GM18873 (cell line): ENCODE measurements at regions not wholly inside any gene's neighbourhood (a gene's known extent, or its start where the extent isn't known, plus 50 kb on each side); places are given as distances from the start of the nearest gene placed in this dataset.

Experiments used
- ATAC-seq: cut with Tn5 transposase; IDR thresholded peaks from one replicate; pipeline ENCODE4 v1.9.1; 2021; ENCODE audit warnings: mild to moderate bottlenecking, moderate library complexity, moderate number of reproducible peaks; ENCODE audit not compliant: unreplicated experiment, low FRiP score

- ATAC-seq = no peak
These were observed 400.2 kb upstream of the IRX4 start for GRCh38 chr5:2282893-2283292.

DNA sequence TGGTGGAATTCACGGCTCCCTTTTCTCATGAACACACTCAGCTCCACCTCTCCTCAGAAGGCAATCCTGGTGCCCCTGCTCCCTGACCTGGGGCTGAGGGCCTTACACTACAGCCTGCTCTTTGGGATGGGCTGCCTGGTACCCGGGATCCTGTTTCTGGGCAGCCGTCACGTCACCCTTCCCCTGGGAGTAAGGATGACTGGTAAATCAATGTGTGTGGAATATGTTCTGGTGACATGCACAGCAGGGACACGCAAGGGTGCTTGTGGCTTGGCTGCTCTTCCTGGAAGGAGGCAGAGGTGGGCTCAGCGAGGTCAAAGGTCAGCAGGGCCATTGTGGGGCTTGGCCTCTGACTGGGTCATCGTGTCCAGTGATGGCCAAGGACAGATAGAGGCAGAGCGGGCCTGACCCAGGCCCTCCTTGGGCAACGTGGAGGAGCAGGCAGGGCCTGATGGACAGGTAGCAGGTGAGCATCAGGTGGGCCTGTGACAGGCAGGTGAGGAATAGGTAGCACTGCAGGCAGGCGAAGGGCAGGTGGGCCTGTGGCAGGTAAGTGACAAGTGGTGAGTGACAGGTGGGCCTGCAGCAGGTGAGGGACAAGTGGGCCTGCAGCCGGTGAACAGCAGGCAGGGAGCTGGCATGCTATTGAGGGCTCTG lies 399.4 kb upstream of the IRX4 start:
- no peak for ATAC-seq

- no peak for ATAC-seq
These were observed 398.7 kb upstream of the IRX4 start for GRCh38 chr5:2281446-2281845.

GRCh38 chr5:2280318-2280717 lies 397.6 kb upstream of the IRX4 start:
- ATAC-seq = no peak

GRCh38 chr5:2278825-2279456 lies 396.2 kb upstream of the IRX4 start:
- no peak for ATAC-seq

DNA sequence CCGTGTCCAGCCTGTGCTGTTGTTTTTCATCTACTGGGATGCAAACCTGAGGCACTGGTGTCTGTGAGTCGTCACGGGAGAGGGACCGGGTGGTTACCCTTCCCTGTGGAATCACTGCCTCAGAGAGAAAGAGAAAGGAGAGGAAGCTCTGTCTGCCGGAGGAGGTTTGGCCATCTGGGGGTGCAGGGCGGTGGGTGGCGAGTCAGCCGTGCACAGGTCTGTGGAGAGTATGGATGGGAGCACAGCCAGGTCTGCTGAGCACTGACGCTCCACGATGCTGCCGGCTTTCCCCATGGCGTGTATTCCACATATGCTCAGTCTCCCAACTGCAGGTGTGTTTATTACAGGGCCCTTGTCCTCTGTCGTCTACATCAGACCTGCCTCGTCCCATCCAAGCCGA lies 395.2 kb upstream of the IRX4 start:
- no peak for ATAC-seq

DNA sequence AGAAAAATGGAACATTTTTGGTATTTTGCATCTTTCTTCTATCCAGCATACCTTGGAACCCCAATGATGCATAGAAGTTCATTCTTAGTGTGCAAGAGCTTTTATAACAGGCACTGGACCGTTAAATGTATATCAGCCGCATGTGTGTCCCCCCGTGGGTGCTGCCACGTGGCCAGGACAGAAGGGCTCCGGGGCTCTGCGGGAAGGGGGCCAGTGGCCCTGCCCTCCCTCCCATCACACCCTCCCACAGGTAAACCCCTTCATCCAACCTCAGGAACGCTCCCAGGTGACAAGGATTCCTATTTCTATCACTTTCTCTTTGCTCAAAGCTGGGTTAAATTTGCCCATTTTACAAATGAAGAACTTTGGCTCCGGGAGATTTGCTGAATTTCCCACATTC lies 393.4 kb upstream of the IRX4 start:
- ATAC-seq = no peak

GRCh38 chr5:2272755-2273154 lies 390.0 kb upstream of the IRX4 start:
- no peak for ATAC-seq

- ATAC-seq = no peak
These were observed 389.3 kb upstream of the IRX4 start for GRCh38 chr5:2272039-2272438.

DNA sequence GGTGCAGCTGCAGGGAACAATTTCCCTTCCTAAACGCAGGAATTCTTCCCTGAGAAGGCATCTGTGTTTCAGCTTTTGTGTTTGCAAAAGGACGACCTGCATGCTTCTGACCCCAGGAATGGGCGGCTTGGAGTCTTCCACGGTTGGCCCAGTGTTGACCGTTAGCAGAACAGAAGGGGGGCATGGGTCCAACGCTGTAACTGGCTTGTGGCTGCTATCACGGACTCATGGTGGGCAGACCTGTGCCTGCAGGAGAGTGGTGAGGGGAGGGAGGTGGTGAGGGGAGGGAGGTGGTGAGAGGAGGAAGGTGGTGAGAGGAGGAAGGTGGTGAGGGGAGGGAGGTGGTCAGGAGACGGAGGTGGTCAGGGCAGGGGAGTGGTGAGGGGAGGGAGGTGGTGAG lies 388.6 kb upstream of the IRX4 start:
- no peak for ATAC-seq

GRCh38 chr5:2270467-2270866 lies 387.7 kb upstream of the IRX4 start:
- ATAC-seq = no peak

GRCh38 chr5:2269656-2270055 lies 386.9 kb upstream of the IRX4 start:
- ATAC-seq = no peak

- no peak for ATAC-seq
These were observed 385.3 kb upstream of the IRX4 start for GRCh38 chr5:2267991-2268390.

DNA sequence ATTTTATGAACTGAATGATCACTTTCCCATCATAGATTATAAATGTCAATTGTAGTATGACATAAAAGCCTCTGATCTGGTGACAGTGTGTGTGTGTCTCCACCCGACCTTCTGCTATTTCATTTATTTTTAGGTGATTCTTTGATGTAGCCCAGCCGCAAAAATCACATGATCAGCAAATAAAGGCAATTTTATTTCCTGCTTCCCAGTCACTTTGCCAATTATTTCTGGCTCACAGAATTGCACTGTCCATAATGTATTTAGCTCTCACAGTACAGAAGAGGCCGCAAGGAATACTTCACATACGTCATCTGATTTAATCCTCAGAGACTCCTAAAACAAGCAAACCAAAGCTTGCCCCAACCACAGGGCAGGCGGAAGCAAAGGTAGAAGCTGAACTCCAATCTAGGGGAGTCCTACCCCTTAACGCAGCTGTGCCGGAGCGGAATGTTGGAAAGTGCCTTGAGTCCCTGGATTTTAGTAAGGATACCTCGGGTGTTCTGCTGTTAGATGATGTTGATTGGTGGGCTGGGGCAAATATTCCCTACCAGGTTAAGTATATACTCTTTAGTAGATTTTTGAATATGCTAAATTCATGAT lies 384.0 kb upstream of the IRX4 start:
- ATAC-seq = no peak

- ATAC-seq = no peak
These were observed 382.6 kb upstream of the IRX4 start for GRCh38 chr5:2265341-2265740.

- ATAC-seq = no peak
These were observed 381.0 kb upstream of the IRX4 start for GRCh38 chr5:2263763-2264162.

DNA sequence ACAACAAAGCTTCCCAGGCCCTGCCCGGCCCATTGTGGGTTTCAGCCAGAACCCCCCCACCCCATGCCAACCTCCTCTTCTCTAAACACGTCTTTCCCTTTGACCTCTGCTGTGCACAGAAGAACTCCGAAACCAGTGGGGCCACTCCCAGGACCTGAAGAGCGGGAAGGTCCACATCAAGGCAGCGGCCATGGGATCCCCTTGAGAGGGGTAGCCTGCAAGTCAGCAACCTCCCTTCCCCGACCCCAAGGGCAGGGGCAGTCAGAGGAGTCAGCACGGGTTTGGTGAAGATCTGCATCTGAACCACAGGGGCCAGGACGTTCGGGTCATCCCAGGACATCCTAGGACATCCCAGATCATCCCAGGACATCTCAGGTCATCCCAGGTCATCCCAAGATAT lies 379.9 kb upstream of the IRX4 start:
- ATAC-seq = no peak

GRCh38 chr5:2261004-2261703 lies 378.4 kb upstream of the IRX4 start:
- no peak for ATAC-seq

DNA sequence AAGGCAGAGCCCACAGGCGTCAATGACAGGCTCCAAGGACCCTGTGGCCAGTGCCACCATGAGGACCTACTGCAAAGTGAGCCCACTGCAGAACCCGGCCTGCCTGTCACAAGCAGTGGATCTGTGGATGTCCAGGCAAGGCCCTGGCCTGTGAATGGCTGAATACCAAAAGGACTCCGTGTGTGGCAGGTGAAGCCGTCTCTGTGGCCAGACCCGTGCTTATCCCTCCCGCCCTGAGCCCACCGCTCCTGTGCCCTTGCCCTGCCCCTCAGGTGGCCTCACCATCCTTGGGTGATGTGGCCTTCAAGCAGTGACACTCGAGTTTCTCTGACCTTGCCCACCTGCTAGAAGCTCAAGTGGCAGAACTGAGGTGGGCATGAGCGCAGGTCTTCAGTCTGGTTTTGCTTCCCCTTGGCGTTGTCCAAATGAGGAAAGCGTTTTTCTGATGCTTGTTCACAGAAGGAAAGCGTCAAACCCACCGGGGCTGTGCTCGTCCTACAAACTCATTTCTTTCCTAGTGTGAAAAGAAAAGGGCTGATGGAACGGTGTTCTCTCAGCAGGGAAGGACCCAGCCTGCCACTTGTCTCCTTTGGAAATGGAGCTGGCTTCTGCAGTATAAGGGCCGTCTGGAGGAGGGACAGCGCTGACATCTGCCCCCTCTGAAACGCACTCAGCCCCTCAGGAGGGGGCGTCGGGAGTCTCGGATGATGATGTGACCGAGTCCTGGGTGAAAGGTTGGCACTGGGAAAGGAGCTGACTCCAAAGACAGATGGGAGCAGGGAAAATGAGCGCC lies 377.7 kb upstream of the IRX4 start:
- no peak for ATAC-seq

DNA sequence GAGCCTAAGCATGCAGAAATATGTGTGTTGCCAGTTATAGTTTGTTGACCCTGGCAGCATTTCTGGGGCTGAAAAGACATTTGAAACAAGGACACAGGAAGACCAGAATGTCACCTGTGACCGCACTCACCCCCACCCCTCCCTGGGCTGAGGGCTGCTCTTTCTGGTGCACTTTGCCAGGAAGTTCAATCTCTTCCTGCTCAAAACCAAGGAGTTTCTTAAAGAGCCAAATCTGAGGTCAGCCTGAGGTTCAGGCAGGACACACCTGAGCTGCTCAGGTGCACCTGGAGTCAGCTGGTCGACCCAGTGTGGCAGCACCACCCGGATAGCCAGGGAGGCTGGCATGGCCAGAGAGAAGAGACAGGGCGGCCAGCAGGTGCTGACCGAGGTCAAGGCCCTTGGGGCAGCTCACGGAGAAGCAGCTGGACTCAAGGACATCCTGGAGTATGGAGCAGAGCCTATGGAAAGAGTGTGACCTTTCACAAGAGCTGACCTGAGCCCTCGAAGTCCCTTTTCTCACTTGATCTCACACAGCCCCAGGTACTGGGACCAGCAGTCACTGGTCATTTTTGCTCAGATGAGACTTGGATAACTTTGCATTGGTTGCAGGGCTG lies 376.9 kb upstream of the IRX4 start:
- no peak for ATAC-seq
